ENCODE measurements at regions not wholly inside any gene's neighbourhood (a gene's known extent, or its start where the extent isn't known, plus 50 kb on each side); places are given as distances from the start of the nearest gene placed in this dataset.

DNA sequence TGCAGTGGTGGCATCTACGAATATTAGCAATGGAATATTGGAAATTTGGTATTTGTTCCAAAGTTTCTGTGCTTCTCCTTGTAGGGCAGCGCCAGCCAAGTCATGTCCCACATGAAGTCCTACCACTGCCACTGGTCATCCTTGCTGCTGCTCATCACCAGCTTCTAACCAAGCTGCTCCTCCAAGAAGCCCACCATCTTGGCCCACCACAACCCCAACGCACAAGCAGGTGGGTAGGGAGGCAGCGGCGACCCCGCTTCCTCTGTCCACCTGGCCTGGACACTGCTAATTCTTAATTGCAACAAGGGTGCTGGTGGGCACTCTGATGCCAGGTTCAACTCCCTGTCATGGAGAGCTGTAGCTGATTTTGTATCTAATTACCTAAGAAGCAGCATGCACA, 291.2 kb upstream of the LYPLAL1 start:
- Mint-ChIP-seq H3K9me3 (peaks cover 2% of the 10 kb centered on the region), H3K36me3 (ENCODE audit: low read depth) (no peaks in the 10 kb centered on the region), H3K4me1 (ENCODE audit: low read depth) (no peaks in the 10 kb centered on the region), H3K4me3 (no peak overlapping the region), H3K27me3 (no peaks in the 10 kb centered on the region), H3K27ac (no peak overlapping the region)
- intact Hi-C loops (cut with micrococcal nuclease), result no loop called here
- ChIA-PET POLR2A (no interaction called here), CTCF (no interaction called here)
- TF ChIP-seq, protein P1, sequence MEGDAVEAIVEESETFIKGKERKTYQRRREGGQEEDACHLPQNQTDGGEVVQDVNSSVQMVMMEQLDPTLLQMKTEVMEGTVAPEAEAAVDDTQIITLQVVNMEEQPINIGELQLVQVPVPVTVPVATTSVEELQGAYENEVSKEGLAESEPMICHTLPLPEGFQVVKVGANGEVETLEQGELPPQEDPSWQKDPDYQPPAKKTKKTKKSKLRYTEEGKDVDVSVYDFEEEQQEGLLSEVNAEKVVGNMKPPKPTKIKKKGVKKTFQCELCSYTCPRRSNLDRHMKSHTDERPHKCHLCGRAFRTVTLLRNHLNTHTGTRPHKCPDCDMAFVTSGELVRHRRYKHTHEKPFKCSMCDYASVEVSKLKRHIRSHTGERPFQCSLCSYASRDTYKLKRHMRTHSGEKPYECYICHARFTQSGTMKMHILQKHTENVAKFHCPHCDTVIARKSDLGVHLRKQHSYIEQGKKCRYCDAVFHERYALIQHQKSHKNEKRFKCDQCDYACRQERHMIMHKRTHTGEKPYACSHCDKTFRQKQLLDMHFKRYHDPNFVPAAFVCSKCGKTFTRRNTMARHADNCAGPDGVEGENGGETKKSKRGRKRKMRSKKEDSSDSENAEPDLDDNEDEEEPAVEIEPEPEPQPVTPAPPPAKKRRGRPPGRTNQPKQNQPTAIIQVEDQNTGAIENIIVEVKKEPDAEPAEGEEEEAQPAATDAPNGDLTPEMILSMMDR (IDR thresholded peaks at IDR 0.05), result no peak
- ATAC-seq (no peak), DNase-seq (no peak)

DNA sequence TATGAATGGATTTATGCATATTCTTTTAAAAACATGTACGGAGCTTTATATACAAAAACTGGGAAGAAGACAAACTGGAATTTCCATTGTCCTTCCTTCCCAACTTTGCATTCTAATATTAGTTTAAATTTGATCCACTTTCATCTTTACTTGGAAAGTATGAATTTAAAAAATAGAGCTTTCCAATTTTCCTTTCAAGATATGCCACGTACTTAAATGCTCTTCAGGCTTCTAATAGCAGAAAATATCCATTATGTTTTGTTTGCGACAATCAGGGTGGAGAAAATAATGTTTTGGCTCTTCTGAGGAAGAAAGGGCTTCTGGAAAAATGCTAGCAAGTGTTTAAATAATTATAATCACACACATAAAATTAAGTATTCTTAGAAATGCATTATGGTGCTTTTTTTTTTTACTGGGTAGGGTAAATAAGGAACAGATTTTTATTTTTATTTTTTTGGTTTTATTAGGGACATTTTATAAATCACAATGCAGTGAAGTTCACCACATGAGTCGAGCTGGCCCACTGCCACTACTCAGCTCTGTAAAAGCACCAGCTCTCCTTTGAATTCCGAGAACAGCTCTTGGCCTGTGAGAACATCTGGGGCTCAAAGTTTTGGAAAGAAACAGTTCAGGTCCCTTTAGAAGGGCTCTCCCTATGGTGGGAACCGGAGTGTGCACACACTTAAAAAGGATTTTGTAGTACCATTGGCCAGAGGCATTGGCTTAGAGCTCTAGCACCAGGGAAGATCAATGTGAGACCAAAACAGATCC, 287.4 kb upstream of the LYPLAL1 start:
- no peaks in the 10 kb centered on the region for H3K27me3 Mint-ChIP-seq
- no peaks in the 10 kb centered on the region for H3K9me3 Mint-ChIP-seq
- ATAC-seq (no peak), DNase-seq (no peak)
- CTCF ChIA-PET, result interaction anchor here (1.1 kb wide), 1 partner anchor 10 kb away, joined by 3 read pairs; no protein-coding TSS in a partner anchor
- H3K27ac Mint-ChIP-seq, result no peak overlapping the region
- no peaks in the 10 kb centered on the region for H3K4me1 Mint-ChIP-seq (ENCODE audit: low read depth)
- POLR2A ChIA-PET, result no interaction called here
- TF ChIP-seq, protein P1 (IDR thresholded peaks at IDR 0.05), result no peak
- no peak overlapping the region for H3K4me3 Mint-ChIP-seq
- intact Hi-C loops (cut with micrococcal nuclease), result no loop called here
- no peaks in the 10 kb centered on the region for H3K36me3 Mint-ChIP-seq (ENCODE audit: low read depth)

DNA sequence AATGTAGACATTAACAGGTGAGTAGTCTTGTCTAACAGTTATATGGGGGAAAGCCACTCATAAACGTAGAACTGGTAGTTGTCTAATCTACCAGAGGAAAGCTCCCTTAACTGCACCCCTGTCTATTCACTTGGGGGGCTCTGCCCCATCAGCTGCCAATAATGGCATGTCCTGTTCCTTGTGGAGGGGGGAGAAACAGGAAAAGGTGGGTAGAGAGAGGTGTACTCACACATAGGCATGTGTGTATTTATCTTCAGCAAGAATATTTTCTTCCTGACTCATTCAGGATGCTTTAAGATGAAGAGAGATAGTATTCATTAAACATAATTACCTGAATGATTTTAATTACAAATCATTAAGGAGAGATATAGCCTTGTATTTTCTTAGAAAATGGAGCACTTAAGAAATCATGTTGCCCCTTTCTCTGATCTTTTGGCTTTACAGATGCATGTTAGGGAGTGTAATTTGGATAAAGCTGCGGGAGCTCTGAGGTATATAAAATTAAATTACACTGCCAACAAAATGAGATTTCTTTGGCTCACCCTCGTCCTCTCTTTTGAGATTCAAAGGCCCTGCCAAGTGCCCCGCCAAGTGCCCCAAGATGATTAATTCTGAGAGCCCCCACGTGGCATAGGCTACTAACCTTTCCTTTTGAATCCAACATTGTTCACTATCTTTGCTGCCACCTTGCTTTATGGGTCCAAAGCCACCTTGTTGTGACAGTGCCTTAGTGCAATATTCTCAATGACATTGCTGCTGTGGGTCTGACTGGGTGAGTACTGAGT, 286.3 kb upstream of the LYPLAL1 start:
- H3K27me3 Mint-ChIP-seq, result no peaks in the 10 kb centered on the region
- H3K4me3 Mint-ChIP-seq, result no peak overlapping the region
- H3K9me3 Mint-ChIP-seq, result no peaks in the 10 kb centered on the region
- CTCF ChIA-PET, result no interaction called here
- POLR2A ChIA-PET, result no interaction called here
- ATAC-seq (no peak), DNase-seq (no peak)
- TF ChIP-seq, protein P1 (IDR thresholded peaks at IDR 0.05), result no peak
- no peak overlapping the region for H3K27ac Mint-ChIP-seq
- H3K36me3 Mint-ChIP-seq (ENCODE audit: low read depth), result no peaks in the 10 kb centered on the region
- intact Hi-C loops (cut with micrococcal nuclease), result no loop called here
- H3K4me1 Mint-ChIP-seq (ENCODE audit: low read depth), result no peaks in the 10 kb centered on the region

DNA sequence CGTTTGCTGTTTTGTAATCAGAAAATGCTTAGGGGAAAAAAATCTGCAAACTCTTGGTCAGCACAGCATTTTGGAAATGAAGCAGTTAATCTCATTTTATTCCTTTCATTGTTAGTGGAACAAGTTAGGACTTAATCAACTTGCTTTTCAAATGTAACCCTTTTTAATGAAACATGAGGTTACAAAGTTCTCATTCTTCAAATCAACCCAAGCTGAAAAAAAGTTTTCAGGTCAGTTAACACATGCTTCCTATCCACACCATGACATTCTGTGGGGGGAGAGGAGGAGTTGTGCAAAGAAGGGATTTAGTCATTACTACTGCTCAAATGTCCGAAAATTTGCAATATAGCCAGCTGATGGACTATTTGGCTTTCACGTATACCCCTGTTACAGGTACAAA, 283.2 kb upstream of the LYPLAL1 start:
- no peaks in the 10 kb centered on the region for H3K4me1 Mint-ChIP-seq (ENCODE audit: low read depth)
- H3K27ac Mint-ChIP-seq, result no peak overlapping the region
- no peak for DNase-seq
- TF ChIP-seq, protein P1 (IDR thresholded peaks at IDR 0.05), result no peak
- no peaks in the 10 kb centered on the region for H3K27me3 Mint-ChIP-seq
- ChIA-PET CTCF (no interaction called here), POLR2A (no interaction called here)
- intact Hi-C loops (cut with micrococcal nuclease), result no loop called here
- ATAC-seq, result no peak
- no peak overlapping the region for H3K4me3 Mint-ChIP-seq
- no peaks in the 10 kb centered on the region for H3K9me3 Mint-ChIP-seq
- no peaks in the 10 kb centered on the region for H3K36me3 Mint-ChIP-seq (ENCODE audit: low read depth)

DNA sequence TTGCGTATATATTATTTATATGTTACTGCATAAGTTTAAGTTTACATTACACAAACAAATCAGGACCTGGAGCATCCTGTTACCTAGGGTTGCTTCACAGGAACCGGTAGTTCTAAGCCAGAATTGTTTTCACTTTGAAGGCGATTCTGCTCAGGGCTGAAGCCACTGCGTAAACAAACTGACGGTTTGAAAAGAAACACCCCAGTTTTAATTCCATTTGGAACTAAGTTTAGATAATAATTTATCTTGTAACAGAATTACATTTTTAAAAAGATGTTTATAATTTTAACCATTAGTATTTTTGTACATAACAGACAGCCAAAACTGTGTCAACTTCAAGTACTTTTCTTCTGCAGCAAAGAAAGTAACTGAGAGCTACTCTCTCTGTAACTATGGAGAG, 282.1 kb upstream of the LYPLAL1 start:
- DNase-seq (no peak), ATAC-seq (no peak)
- CTCF ChIA-PET, result no interaction called here
- H3K9me3 Mint-ChIP-seq, result no peaks in the 10 kb centered on the region
- no peaks in the 10 kb centered on the region for H3K36me3 Mint-ChIP-seq (ENCODE audit: low read depth)
- H3K4me1 Mint-ChIP-seq (ENCODE audit: low read depth), result no peaks in the 10 kb centered on the region
- intact Hi-C loops (cut with micrococcal nuclease), result no loop called here
- POLR2A ChIA-PET, result no interaction called here
- TF ChIP-seq, protein P1 (IDR thresholded peaks at IDR 0.05), result no peak
- H3K4me3 Mint-ChIP-seq, result no peak overlapping the region
- H3K27ac Mint-ChIP-seq, result no peak overlapping the region
- no peaks in the 10 kb centered on the region for H3K27me3 Mint-ChIP-seq

All from activated CD8-positive, alpha-beta T cell treated with anti-CD3 and anti-CD28 coated beads for 36 hours (primary cell).